Omental fat pad (tissue), 3 donors: ENCODE measurements at regions not wholly inside any gene's neighbourhood (a gene's known extent, or its start where the extent isn't known, plus 50 kb on each side); places are given as distances from the start of the nearest gene placed in this dataset.

Source experiments
- ATAC-seq: fragments of 150-250 bp; one replicate; pipeline ENCODE4 v1.9.1; 2016; ENCODE audit warnings: mild to moderate bottlenecking, moderate library complexity; ENCODE audit not compliant: low FRiP score
- DNase-seq: peaks from one replicate; pipeline ENCODE4 v3.0.0-alpha.2; 2019; ENCODE audit warnings: low spot score
- TF ChIP-seq, protein P1 (sequence below), 3 donors: fragments of 450-650 bp; IDR thresholded peaks; one replicate each; pipeline ENCODE4 v1.5.1; 2016 to 2017; ENCODE audit warnings: antibody characterized with exemption in 3 of 3, mild to moderate bottlenecking in 3 of 3, moderate library complexity in 2 of 3

DNA sequence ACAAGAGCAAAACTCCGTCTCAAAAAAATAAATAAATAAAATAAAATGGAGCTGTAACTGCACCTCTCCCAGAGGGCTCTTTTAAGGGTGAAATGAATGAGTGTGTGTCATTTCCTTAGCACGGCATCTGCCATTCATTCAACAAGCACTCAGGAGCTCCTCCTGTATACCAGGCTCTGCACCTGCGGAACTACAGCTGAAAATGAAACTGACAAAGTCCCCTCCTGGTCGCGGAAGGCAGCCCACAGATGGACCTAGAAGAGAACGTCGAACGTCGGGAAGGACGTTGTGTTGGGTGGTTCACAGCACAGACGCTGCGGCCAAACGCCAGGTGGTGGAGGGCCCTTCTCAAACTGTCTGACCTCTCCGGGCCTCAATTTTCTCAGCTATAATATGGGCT, 256.4 kb downstream of the TFAP2C start:
- ATAC-seq (no peak), DNase-seq (no peak)
- TF ChIP-seq, protein P1, sequence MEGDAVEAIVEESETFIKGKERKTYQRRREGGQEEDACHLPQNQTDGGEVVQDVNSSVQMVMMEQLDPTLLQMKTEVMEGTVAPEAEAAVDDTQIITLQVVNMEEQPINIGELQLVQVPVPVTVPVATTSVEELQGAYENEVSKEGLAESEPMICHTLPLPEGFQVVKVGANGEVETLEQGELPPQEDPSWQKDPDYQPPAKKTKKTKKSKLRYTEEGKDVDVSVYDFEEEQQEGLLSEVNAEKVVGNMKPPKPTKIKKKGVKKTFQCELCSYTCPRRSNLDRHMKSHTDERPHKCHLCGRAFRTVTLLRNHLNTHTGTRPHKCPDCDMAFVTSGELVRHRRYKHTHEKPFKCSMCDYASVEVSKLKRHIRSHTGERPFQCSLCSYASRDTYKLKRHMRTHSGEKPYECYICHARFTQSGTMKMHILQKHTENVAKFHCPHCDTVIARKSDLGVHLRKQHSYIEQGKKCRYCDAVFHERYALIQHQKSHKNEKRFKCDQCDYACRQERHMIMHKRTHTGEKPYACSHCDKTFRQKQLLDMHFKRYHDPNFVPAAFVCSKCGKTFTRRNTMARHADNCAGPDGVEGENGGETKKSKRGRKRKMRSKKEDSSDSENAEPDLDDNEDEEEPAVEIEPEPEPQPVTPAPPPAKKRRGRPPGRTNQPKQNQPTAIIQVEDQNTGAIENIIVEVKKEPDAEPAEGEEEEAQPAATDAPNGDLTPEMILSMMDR (IDR thresholded peaks at IDR 0.05) = no peak

DNA sequence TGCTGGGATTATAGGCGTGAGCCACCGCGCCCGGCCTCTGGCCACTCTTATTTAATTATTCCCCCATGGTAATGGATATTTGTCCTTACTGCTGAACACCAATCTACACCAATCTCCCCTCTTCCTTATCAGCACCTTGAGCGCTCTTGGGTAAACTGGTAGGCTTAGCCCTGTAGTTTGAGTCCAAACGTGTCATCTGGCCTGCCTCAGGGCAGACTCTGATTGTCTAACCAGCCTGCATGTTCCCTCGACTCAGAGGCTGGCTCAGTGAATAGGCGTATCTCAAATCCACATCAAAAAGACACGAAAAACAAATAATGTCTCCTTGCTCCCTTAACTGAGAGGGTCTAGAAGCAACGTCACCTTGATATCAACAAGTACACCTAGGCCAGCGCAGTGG, 260.9 kb downstream of the TFAP2C start:
- ATAC-seq (no peak), DNase-seq (no peak)
- TF ChIP-seq, protein P1 (IDR thresholded peaks at IDR 0.05) = no peak

DNA sequence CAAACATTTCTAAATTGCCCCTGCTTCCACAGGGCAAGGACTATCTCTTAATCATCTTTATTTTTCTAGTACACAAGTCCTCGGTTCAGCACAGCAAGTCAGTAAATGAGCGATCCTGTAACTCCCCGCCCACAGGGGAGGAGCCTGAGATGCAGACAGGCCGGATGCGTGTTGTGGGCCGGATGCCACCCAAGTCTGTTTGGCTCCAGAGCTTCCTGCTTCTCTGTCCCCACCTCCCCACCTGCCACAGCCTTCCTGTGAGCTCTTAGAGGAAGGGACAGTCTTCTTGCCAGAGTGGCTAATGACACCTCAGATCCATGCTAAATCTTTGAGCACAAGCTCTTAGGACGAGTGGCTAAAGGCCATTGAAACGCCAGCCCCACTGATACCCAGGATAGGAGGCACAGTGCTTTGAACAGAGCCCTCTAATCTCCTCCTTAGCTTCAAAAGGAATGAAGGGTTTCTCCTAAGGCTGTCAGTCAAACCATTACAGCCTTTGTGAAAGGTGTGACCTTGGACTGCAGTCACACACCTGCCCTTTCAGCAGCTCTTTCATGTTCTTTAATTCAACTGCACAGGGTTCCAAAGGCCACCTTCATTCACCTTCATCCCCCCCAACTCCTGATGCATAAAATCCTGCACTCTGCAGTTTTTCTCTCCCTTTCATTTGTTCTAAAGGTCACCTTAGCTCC, 264.3 kb downstream of the TFAP2C start:
- ATAC-seq = no peak
- TF ChIP-seq, protein P1 (IDR thresholded peaks at IDR 0.05) = no peak
- no peak for DNase-seq

DNA sequence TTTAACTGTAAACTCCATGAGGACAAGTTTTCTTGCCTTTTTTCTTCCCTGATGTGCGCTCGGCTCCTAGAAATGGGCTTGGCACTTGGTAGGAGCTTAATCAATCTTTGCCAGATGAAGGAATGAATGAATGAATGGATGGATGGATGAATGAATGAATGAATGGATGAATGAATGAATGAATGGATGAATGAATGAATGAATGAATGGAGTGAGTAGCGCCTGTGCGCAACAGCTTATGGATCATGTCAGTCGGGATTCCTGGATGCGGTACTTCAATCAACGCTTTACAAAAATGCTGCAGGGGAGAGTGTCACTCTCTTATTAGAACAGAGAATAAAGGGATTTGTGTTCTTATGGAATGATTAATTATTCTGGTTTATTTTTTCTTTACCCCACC, 267.3 kb downstream of the TFAP2C start:
- TF ChIP-seq, protein P1 (IDR thresholded peaks at IDR 0.05) = no peak
- ATAC-seq (no peak), DNase-seq (no peak)

DNA sequence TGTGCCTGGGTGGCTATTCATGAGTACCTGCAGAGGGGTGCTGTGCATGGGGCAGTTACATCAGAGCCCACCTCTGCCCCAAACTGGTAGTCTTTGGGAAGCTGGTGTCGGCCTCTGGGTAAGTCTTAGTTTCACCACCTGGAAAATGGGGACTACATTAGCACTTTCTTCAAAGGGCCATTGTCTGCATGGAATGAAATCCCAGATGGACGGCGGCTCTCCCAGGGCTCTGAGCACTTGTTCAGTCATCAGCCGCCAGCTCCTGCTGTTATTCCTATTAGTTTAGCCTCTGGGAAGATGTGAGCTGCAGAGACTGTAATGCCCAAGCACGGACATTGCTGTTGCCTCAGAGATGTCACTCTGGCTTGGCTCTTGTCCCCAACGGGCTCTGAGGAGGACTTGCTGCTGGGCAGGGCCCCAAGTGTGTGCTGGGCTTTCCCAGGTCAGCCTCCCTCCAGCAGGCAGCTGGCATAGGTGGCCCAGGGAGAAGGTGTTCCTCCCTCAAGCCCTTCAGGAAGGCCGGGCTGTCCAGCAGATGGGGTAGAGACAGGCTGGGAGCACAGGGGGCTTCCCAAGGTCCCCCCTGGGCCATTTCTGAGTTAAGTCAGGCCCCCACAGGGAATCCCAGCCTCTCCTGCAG, 268.3 kb downstream of the TFAP2C start:
- DNase-seq (no peak), ATAC-seq (no peak)
- TF ChIP-seq, protein P1 (IDR thresholded peaks at IDR 0.05) = no peak

DNA sequence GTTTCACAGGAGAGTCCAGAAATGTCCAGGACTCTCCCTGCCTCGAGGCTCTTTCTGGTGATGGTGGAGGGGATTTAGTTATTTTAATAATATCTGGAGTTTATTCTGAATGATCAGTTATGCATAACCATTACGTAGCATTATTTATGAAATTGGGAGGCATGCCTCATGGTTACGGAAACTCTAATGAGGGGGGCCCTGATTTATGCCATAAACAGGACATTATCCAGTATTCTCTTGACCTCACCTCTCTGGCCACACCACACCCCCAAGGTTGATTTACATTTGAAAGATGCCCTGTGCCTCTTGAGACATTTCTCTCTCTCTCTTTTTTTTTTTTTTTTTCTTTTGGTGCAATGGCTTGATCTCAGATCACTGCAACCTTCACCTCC, 268.8 kb downstream of the TFAP2C start:
- ATAC-seq = no peak
- no peak for DNase-seq

More for the DNA sequence above, 268.8 kb downstream of the TFAP2C start:
- TF ChIP-seq, protein P1 (IDR thresholded peaks at IDR 0.05) = no peak
